GM23248 (cell line): ENCODE measurements at regions not wholly inside any gene's neighbourhood (a gene's known extent, or its start where the extent isn't known, plus 50 kb on each side); places are given as distances from the start of the nearest gene placed in this dataset.

Source experiments
- EZH2 ChIP-seq: fragments of 200-600 bp; sonication (generic); IDR thresholded peaks from 2 replicates; pipeline ENCODE4 v1.6.1; 2018; ENCODE audit warnings: antibody characterized with exemption, mild to moderate bottlenecking; ENCODE audit not compliant: insufficient read depth, poor library complexity, severe bottlenecking
- EZH2phosphoT487 ChIP-seq: fragments of 200-600 bp; sonication (generic); IDR thresholded peaks from 2 replicates; pipeline ENCODE4 v1.6.1; 2018; ENCODE audit warnings: antibody characterized with exemption, moderate library complexity, mild to moderate bottlenecking, low read depth; ENCODE audit not compliant: insufficient read depth

- TF ChIP-seq EZH2phosphoT487 (no peak), EZH2 (no peak)
These were observed 261.4 kb downstream of the LRFN2 start for GRCh38 chr6:40325791-40326190.
